ENCODE measurements at regions not wholly inside any gene's neighbourhood (a gene's known extent, or its start where the extent isn't known, plus 50 kb on each side); places are given as distances from the start of the nearest gene placed in this dataset.

- TF ChIP-seq CTCF (IDR thresholded peaks at IDR 0.05) = no peak
- no peak for TF ChIP-seq EP300 (IDR thresholded peaks at IDR 0.05)
- TF ChIP-seq, protein P1, sequence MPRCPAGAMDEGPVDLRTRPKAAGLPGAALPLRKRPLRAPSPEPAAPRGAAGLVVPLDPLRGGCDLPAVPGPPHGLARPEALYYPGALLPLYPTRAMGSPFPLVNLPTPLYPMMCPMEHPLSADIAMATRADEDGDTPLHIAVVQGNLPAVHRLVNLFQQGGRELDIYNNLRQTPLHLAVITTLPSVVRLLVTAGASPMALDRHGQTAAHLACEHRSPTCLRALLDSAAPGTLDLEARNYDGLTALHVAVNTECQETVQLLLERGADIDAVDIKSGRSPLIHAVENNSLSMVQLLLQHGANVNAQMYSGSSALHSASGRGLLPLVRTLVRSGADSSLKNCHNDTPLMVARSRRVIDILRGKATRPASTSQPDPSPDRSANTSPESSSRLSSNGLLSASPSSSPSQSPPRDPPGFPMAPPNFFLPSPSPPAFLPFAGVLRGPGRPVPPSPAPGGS (IDR thresholded peaks at IDR 0.05) = no peak
- TF ChIP-seq KDM1A (IDR thresholded peaks at IDR 0.05; ENCODE audit: low read depth) = no peak
- no peak for TF ChIP-seq NR3C1 (IDR thresholded peaks at IDR 0.05)
- TF ChIP-seq RAD21 (conservative IDR thresholded peaks at IDR 0.05 in 1 of 2, IDR thresholded peaks at IDR 0.05 in 1 of 2) = no peak
- no peak for TF ChIP-seq RCOR1 (IDR thresholded peaks at IDR 0.05; ENCODE audit: low read depth, low read length)
- no peak for TF ChIP-seq FOSL2 (IDR thresholded peaks at IDR 0.05)
- TF ChIP-seq FOSL2 (CRISPR knock-in tag; IDR thresholded peaks at IDR 0.05) = no peak
- TF ChIP-seq POLR2AphosphoS2 (conservative IDR thresholded peaks at IDR 0.05; ENCODE audit: low read length) = no peak
- TF ChIP-seq POLR2A (IDR thresholded peaks at IDR 0.05; ENCODE audit: low read length) = no peak
- TF ChIP-seq, protein P2, sequence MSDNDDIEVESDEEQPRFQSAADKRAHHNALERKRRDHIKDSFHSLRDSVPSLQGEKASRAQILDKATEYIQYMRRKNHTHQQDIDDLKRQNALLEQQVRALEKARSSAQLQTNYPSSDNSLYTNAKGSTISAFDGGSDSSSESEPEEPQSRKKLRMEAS (IDR thresholded peaks at IDR 0.05) = no peak
- TF ChIP-seq, protein P3, sequence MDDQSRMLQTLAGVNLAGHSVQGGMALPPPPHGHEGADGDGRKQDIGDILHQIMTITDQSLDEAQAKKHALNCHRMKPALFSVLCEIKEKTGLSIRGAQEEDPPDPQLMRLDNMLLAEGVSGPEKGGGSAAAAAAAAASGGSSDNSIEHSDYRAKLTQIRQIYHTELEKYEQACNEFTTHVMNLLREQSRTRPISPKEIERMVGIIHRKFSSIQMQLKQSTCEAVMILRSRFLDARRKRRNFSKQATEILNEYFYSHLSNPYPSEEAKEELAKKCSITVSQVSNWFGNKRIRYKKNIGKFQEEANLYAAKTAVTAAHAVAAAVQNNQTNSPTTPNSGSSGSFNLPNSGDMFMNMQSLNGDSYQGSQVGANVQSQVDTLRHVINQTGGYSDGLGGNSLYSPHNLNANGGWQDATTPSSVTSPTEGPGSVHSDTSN (IDR thresholded peaks at IDR 0.05) = no peak
- no peak for TF ChIP-seq HOXB5 (CRISPR knock-in tag; IDR thresholded peaks at IDR 0.05)
Measured at GRCh38 chr4:27811948-27812347, 951.3 kb downstream of the STIM2 start.
